Sigmoid colon (tissue), 6 donors: ENCODE measurements at regions not wholly inside any gene's neighbourhood (a gene's known extent, or its start where the extent isn't known, plus 50 kb on each side); places are given as distances from the start of the nearest gene placed in this dataset.

Source experiments
- DNase-seq: peaks from one replicate; pipeline ENCODE4 v3.0.0-alpha.2; 2019
- H3K27ac ChIP-seq, 4 donors: fragments of 200-600 bp; sonication (generic); one replicate each; pipeline ENCODE4 v1.5.1; 2016 to 2019; ENCODE audit warnings: mild to moderate bottlenecking in 1 of 4
- H3K27me3 ChIP-seq, 3 donors: fragments of 200-600 bp; sonication (generic); one replicate each; pipeline ENCODE4 v1.5.1; 2019; ENCODE audit warnings: mild to moderate bottlenecking in 1 of 3
- H3K36me3 ChIP-seq, 4 donors: fragments of 200-600 bp; sonication (generic); one replicate each; pipeline ENCODE4 v1.5.1; 2016 to 2019
- H3K4me1 ChIP-seq, 4 donors: fragments of 200-600 bp; sonication (generic); one replicate each; pipeline ENCODE4 v1.5.1; 2017 to 2019
- H3K4me3 ChIP-seq, 4 donors: fragments of 200-600 bp; sonication (generic); one replicate each; pipeline ENCODE4 v1.5.1; 2017 to 2019; ENCODE audit warnings: mild to moderate bottlenecking in 2 of 4, moderate library complexity in 1 of 4
- H3K9me3 ChIP-seq, 4 donors: fragments of 200-600 bp in 3 of 4; sonication (generic) in 3 of 4; one replicate each; pipeline versions ENCODE4 v1.5.1 to v1.6.1; 2013 to 2019
- CTCF ChIP-seq, 4 experiments: fragments of 450-650 bp in 3 of 4; fragments of 200-600 bp in 1 of 4; IDR thresholded peaks; one replicate each; pipeline ENCODE4 v1.5.1; 2016 to 2019; ENCODE audit warnings: antibody characterized with exemption in 4 of 4, mild to moderate bottlenecking in 3 of 4, moderate library complexity in 2 of 4
- EP300 ChIP-seq, 4 donors: sonication (generic); formaldehyde crosslinking; IDR thresholded peaks; one replicate each; pipeline ENCODE4 v1.6.1; 2017; ENCODE audit warnings: antibody characterized with exemption in 4 of 4
- POLR2A ChIP-seq, 2 donors: fragments of 450-650 bp; IDR thresholded peaks; one replicate each; pipeline ENCODE4 v1.6.1; 2016; ENCODE audit warnings: antibody characterized with exemption in 2 of 2, mild to moderate bottlenecking in 2 of 2, moderate library complexity in 2 of 2
- POLR2AphosphoS5 ChIP-seq, 4 donors: sonication (generic); formaldehyde crosslinking; IDR thresholded peaks; one replicate each; pipeline ENCODE4 v1.6.1; 2017; ENCODE audit warnings: antibody characterized with exemption in 4 of 4
- WGBS, 2 donors: extraction: QIAGEN DNeasy Blood & Tissue Kit; methylation state at CpG; one replicate each; pipeline ENCODE4 v1.1.7; 2013; 5-methylcytosine and 5-hydroxymethylcytosine counted together
- intact Hi-C: fragments of 100-400 bp; cut with DNase I; formaldehyde crosslinking; loops from one replicate; pipeline ENCODE4 v1.15.1; 2023
- donor health status: healthy with polysubstance abuse.
- donor health status: healthy.

- no peak for TF ChIP-seq POLR2A (IDR thresholded peaks at IDR 0.05)
- TF ChIP-seq EP300 (IDR thresholded peaks at IDR 0.05) = no peak
- no peak for TF ChIP-seq POLR2AphosphoS5 (IDR thresholded peaks at IDR 0.05)
- no peak for TF ChIP-seq CTCF (IDR thresholded peaks at IDR 0.05)
- Histone ChIP-seq H3K27ac (no peak overlapping the region), H3K4me1 (no peaks in the 10 kb centered on the region), H3K27me3 (no peaks in the 10 kb centered on the region), H3K9me3 (peaks cover 0 to 3% (median 0%) of the 10 kb centered on the region in 4 donors), H3K36me3 (no peaks in the 10 kb centered on the region), H3K4me3 (no peak overlapping the region)
- intact Hi-C loops = no loop called here
- no peak for DNase-seq
Observed at GRCh38 chr5:117719413-117719812, 1144.8 kb upstream of the SEMA6A start.

GRCh38 chr5:117713585-117714198, 1139.1 kb upstream of the SEMA6A start:
- no peaks in the 10 kb centered on the region for H3K27me3 ChIP-seq
- no peak overlapping the region for H3K4me3 ChIP-seq
- intact Hi-C loops = no loop called here
- H3K9me3 ChIP-seq = peaks cover 0 to 11% (median 8%) of the 10 kb centered on the region in 4 donors
- TF ChIP-seq EP300 (IDR thresholded peaks at IDR 0.05) = no peak
- TF ChIP-seq POLR2AphosphoS5 (IDR thresholded peaks at IDR 0.05) = no peak
- TF ChIP-seq POLR2A (IDR thresholded peaks at IDR 0.05) = no peak
- no peak for TF ChIP-seq CTCF (IDR thresholded peaks at IDR 0.05)
- H3K4me1 ChIP-seq = no peaks in the 10 kb centered on the region
- 81% methylated on average over 3 of the region's 3 CpGs for WGBS, 2 donors
- H3K27ac ChIP-seq = no peak overlapping the region
- DNase-seq = no peak
- H3K36me3 ChIP-seq = no peaks in the 10 kb centered on the region

GRCh38 chr5:117701062-117701461, 1126.4 kb upstream of the SEMA6A start:
- Histone ChIP-seq H3K27ac (no peak overlapping the region), H3K9me3 (no peaks in the 10 kb centered on the region), H3K4me1 (no peaks in the 10 kb centered on the region), H3K4me3 (no peak overlapping the region), H3K27me3 (no peaks in the 10 kb centered on the region), H3K36me3 (no peaks in the 10 kb centered on the region)
- no peak for DNase-seq
- no peak for TF ChIP-seq POLR2A (IDR thresholded peaks at IDR 0.05)
- no peak for TF ChIP-seq CTCF (IDR thresholded peaks at IDR 0.05)
- TF ChIP-seq POLR2AphosphoS5 (IDR thresholded peaks at IDR 0.05) = no peak
- no peak for TF ChIP-seq EP300 (IDR thresholded peaks at IDR 0.05)
- 67 to 78% methylated on average over 1 of the region's 1 CpG for WGBS, 2 donors
- intact Hi-C loops = no loop called here

GRCh38 chr5:117692606-117693005, 1118.0 kb upstream of the SEMA6A start:
- WGBS, 2 donors = 86 to 87% methylated on average over 1 of the region's 1 CpG
- no peak for DNase-seq
- Histone ChIP-seq H3K27me3 (no peaks in the 10 kb centered on the region), H3K4me1 (no peaks in the 10 kb centered on the region), H3K9me3 (no peaks in the 10 kb centered on the region), H3K4me3 (no peak overlapping the region), H3K36me3 (no peaks in the 10 kb centered on the region), H3K27ac (no peak overlapping the region)
- intact Hi-C loops = no loop called here
- TF ChIP-seq EP300 (IDR thresholded peaks at IDR 0.05) (no peak), POLR2AphosphoS5 (IDR thresholded peaks at IDR 0.05) (no peak), CTCF (IDR thresholded peaks at IDR 0.05) (no peak), POLR2A (IDR thresholded peaks at IDR 0.05) (no peak)
